ENCODE measurements at regions not wholly inside any gene's neighbourhood (a gene's known extent, or its start where the extent isn't known, plus 50 kb on each side); places are given as distances from the start of the nearest gene placed in this dataset.

- DNase-seq (ENCODE audit: extremely low read depth in 1 of 2, low read depth in 1 of 2), result no peak
These were observed 59.2 kb upstream of the ANTXRL start for GRCh38 chr10:46227571-46227935.

GRCh38 chr10:46227936-46228562, 58.7 kb upstream of the ANTXRL start:
- DNase-seq (ENCODE audit: extremely low read depth in 1 of 2, low read depth in 1 of 2), result no peak

GRCh38 chr10:46228563-46229071, 58.2 kb upstream of the ANTXRL start:
- peak; percentile 18 to 33 for DNase-seq (ENCODE audit: extremely low read depth in 1 of 2, low read depth in 1 of 2)

- DNase-seq (ENCODE audit: extremely low read depth in 1 of 2, low read depth in 1 of 2), result no peak
These were observed 57.6 kb upstream of the ANTXRL start for GRCh38 chr10:46229144-46229563.

GRCh38 chr10:46230615-46231014, 56.2 kb upstream of the ANTXRL start:
- DNase-seq (ENCODE audit: extremely low read depth in 1 of 2, low read depth in 1 of 2), result no peak

GRCh38 chr10:46231087-46231486, 55.7 kb upstream of the ANTXRL start:
- no peak for DNase-seq (ENCODE audit: extremely low read depth in 1 of 2, low read depth in 1 of 2)

GRCh38 chr10:46232084-46232483, 54.7 kb upstream of the ANTXRL start:
- no peak for DNase-seq (ENCODE audit: extremely low read depth in 1 of 2, low read depth in 1 of 2)

- no peak for DNase-seq (ENCODE audit: extremely low read depth in 1 of 2, low read depth in 1 of 2)
These were observed 54.1 kb upstream of the ANTXRL start for GRCh38 chr10:46232666-46233065.

- no peak for DNase-seq (ENCODE audit: extremely low read depth in 1 of 2, low read depth in 1 of 2)
These were observed 53.6 kb upstream of the ANTXRL start for GRCh38 chr10:46233181-46233580.

- no peak for DNase-seq (ENCODE audit: extremely low read depth in 1 of 2, low read depth in 1 of 2)
These were observed 52.8 kb upstream of the ANTXRL start for GRCh38 chr10:46234026-46234425.

- no peak for DNase-seq (ENCODE audit: extremely low read depth in 1 of 2, low read depth in 1 of 2)
These were observed 52.3 kb upstream of the ANTXRL start for GRCh38 chr10:46234431-46235060.

GRCh38 chr10:46235705-46236545, 50.9 kb upstream of the ANTXRL start:
- DNase-seq (ENCODE audit: extremely low read depth in 1 of 2, low read depth in 1 of 2), result no peak

- DNase-seq (ENCODE audit: extremely low read depth in 1 of 2, low read depth in 1 of 2), result no peak
These were observed 50.3 kb upstream of the ANTXRL start for GRCh38 chr10:46236546-46236887.

- DNase-seq (ENCODE audit: extremely low read depth in 1 of 2, low read depth in 1 of 2), result no peak
These were observed 49.7 kb upstream of the ANTXRL start for GRCh38 chr10:46236941-46237681.
